ENCODE measurements at regions not wholly inside any gene's neighbourhood (a gene's known extent, or its start where the extent isn't known, plus 50 kb on each side); places are given as distances from the start of the nearest gene placed in this dataset.

- DNase-seq: no peak
- ATAC-seq (replicated peaks): no peak
- H3K9me3 Mint-ChIP-seq: no peaks in the 10 kb centered on the region
- H3K36me3 Mint-ChIP-seq (ENCODE audit: insufficient read depth): no peaks in the 10 kb centered on the region
- H3K4me3 Mint-ChIP-seq: no peak overlapping the region
- H3K27me3 Mint-ChIP-seq: no peaks in the 10 kb centered on the region
- no peak overlapping the region for H3K27ac Mint-ChIP-seq
- no peaks in the 10 kb centered on the region for H3K4me1 Mint-ChIP-seq (ENCODE audit: low read depth in 2 of 2)
These were observed 213.2 kb upstream of the MANEA start for GRCh38 chr6:95364016-95364604.

- DNase-seq: no peak
- H3K27me3 Mint-ChIP-seq: no peaks in the 10 kb centered on the region
- no peaks in the 10 kb centered on the region for H3K9me3 Mint-ChIP-seq
- no peaks in the 10 kb centered on the region for H3K4me1 Mint-ChIP-seq (ENCODE audit: low read depth in 2 of 2)
- H3K36me3 Mint-ChIP-seq (ENCODE audit: insufficient read depth): no peaks in the 10 kb centered on the region
- H3K4me3 Mint-ChIP-seq: no peak overlapping the region
- no peak for ATAC-seq (replicated peaks)
- no peak overlapping the region for H3K27ac Mint-ChIP-seq
These were observed 211.9 kb upstream of the MANEA start for GRCh38 chr6:95365454-95365853.

- DNase-seq: no peak
- H3K4me1 Mint-ChIP-seq (ENCODE audit: low read depth in 2 of 2): no peaks in the 10 kb centered on the region
- H3K27ac Mint-ChIP-seq: no peak overlapping the region
- no peaks in the 10 kb centered on the region for H3K27me3 Mint-ChIP-seq
- no peaks in the 10 kb centered on the region for H3K9me3 Mint-ChIP-seq
- ATAC-seq (replicated peaks): no peak
- H3K36me3 Mint-ChIP-seq (ENCODE audit: insufficient read depth): no peaks in the 10 kb centered on the region
- no peak overlapping the region for H3K4me3 Mint-ChIP-seq
These were observed 210.9 kb upstream of the MANEA start for GRCh38 chr6:95366414-95366813.

GRCh38 chr6:95383878-95384277, 193.5 kb upstream of the MANEA start:
- ATAC-seq (replicated peaks): no peak
- H3K9me3 Mint-ChIP-seq: peaks cover 0 to 2% of the 10 kb centered on the region in 2 donors

GRCh38 chr6:95384988-95385387, 192.3 kb upstream of the MANEA start:
- no peak overlapping the region for H3K27ac Mint-ChIP-seq
- DNase-seq: no peak
- H3K9me3 Mint-ChIP-seq: peaks cover 0 to 2% of the 10 kb centered on the region in 2 donors
- H3K4me3 Mint-ChIP-seq: no peak overlapping the region
- ATAC-seq (replicated peaks): no peak
- H3K36me3 Mint-ChIP-seq (ENCODE audit: insufficient read depth): no peaks in the 10 kb centered on the region
- H3K4me1 Mint-ChIP-seq (ENCODE audit: low read depth in 2 of 2): no peaks in the 10 kb centered on the region
- no peaks in the 10 kb centered on the region for H3K27me3 Mint-ChIP-seq

More at GRCh38 chr6:95383878-95384277, 193.5 kb upstream of the MANEA start:
- Mint-ChIP-seq H3K36me3 (ENCODE audit: insufficient read depth) (no peaks in the 10 kb centered on the region), H3K27ac (no peak overlapping the region), H3K27me3 (no peaks in the 10 kb centered on the region), H3K4me3 (no peak overlapping the region), H3K4me1 (ENCODE audit: low read depth in 2 of 2) (no peaks in the 10 kb centered on the region)
- DNase-seq: no peak

- DNase-seq (no peak), ATAC-seq (replicated peaks) (no peak)
- Mint-ChIP-seq H3K4me1 (ENCODE audit: low read depth in 2 of 2) (no peaks in the 10 kb centered on the region), H3K9me3 (peaks cover 0 to under 1% of the 10 kb centered on the region in 2 donors), H3K27me3 (no peaks in the 10 kb centered on the region), H3K36me3 (ENCODE audit: insufficient read depth) (no peaks in the 10 kb centered on the region), H3K27ac (no peak overlapping the region), H3K4me3 (no peak overlapping the region)
These were observed 189.5 kb upstream of the MANEA start for GRCh38 chr6:95387845-95388244.

- Mint-ChIP-seq H3K27ac (no peak overlapping the region), H3K36me3 (ENCODE audit: insufficient read depth) (no peaks in the 10 kb centered on the region), H3K27me3 (no peaks in the 10 kb centered on the region), H3K4me3 (no peak overlapping the region), H3K9me3 (no peaks in the 10 kb centered on the region), H3K4me1 (ENCODE audit: low read depth in 2 of 2) (no peaks in the 10 kb centered on the region)
- ATAC-seq (replicated peaks) (no peak), DNase-seq (no peak)
These were observed 172.6 kb upstream of the MANEA start for GRCh38 chr6:95404777-95405176.

GRCh38 chr6:95408111-95408510, 169.2 kb upstream of the MANEA start:
- H3K9me3 Mint-ChIP-seq: no peaks in the 10 kb centered on the region
- DNase-seq: no peak
- no peak for ATAC-seq (replicated peaks)
- no peak overlapping the region for H3K27ac Mint-ChIP-seq
- no peaks in the 10 kb centered on the region for H3K27me3 Mint-ChIP-seq
- H3K4me3 Mint-ChIP-seq: no peak overlapping the region
- H3K36me3 Mint-ChIP-seq (ENCODE audit: insufficient read depth): no peaks in the 10 kb centered on the region
- H3K4me1 Mint-ChIP-seq (ENCODE audit: low read depth in 2 of 2): no peaks in the 10 kb centered on the region

- no peaks in the 10 kb centered on the region for H3K4me1 Mint-ChIP-seq (ENCODE audit: low read depth in 2 of 2)
- ATAC-seq (replicated peaks) (no peak), DNase-seq (no peak)
- no peak overlapping the region for H3K4me3 Mint-ChIP-seq
- H3K27me3 Mint-ChIP-seq: no peaks in the 10 kb centered on the region
- no peaks in the 10 kb centered on the region for H3K36me3 Mint-ChIP-seq (ENCODE audit: insufficient read depth)
- H3K9me3 Mint-ChIP-seq: no peaks in the 10 kb centered on the region
- H3K27ac Mint-ChIP-seq: no peak overlapping the region
These were observed 167.2 kb upstream of the MANEA start for GRCh38 chr6:95410168-95410567.

- Mint-ChIP-seq H3K4me1 (ENCODE audit: low read depth in 2 of 2) (no peaks in the 10 kb centered on the region), H3K4me3 (no peak overlapping the region), H3K9me3 (peaks cover 0 to 2% of the 10 kb centered on the region in 2 donors), H3K36me3 (ENCODE audit: insufficient read depth) (no peaks in the 10 kb centered on the region), H3K27ac (no peak overlapping the region), H3K27me3 (no peaks in the 10 kb centered on the region)
- DNase-seq (no peak), ATAC-seq (replicated peaks) (no peak)
These were observed 163.5 kb upstream of the MANEA start for GRCh38 chr6:95413789-95414188.

GRCh38 chr6:95417856-95418255, 159.5 kb upstream of the MANEA start:
- Mint-ChIP-seq H3K4me1 (ENCODE audit: low read depth in 2 of 2) (no peaks in the 10 kb centered on the region), H3K27ac (no peak overlapping the region), H3K27me3 (no peaks in the 10 kb centered on the region), H3K36me3 (ENCODE audit: insufficient read depth) (no peaks in the 10 kb centered on the region), H3K4me3 (no peak overlapping the region), H3K9me3 (peaks cover 0 to 10% of the 10 kb centered on the region in 2 donors)
- ATAC-seq (replicated peaks) (no peak), DNase-seq (no peak)

GRCh38 chr6:95420792-95421191, 156.5 kb upstream of the MANEA start:
- Mint-ChIP-seq H3K9me3 (peaks cover 0 to 10% of the 10 kb centered on the region in 2 donors), H3K27me3 (no peaks in the 10 kb centered on the region), H3K4me1 (ENCODE audit: low read depth in 2 of 2) (no peaks in the 10 kb centered on the region), H3K4me3 (no peak overlapping the region), H3K36me3 (ENCODE audit: insufficient read depth) (no peaks in the 10 kb centered on the region), H3K27ac (no peak overlapping the region)
- ATAC-seq (replicated peaks) (no peak), DNase-seq (no peak)

- H3K36me3 Mint-ChIP-seq (ENCODE audit: insufficient read depth): no peaks in the 10 kb centered on the region
- peaks cover 0 to 8% of the 10 kb centered on the region in 2 donors for H3K9me3 Mint-ChIP-seq
- DNase-seq: no peak
These were observed 154.0 kb upstream of the MANEA start for GRCh38 chr6:95423331-95423730.

GRCh38 chr6:95431637-95432228, 145.6 kb upstream of the MANEA start:
- no peak for ATAC-seq (replicated peaks)

More at GRCh38 chr6:95423331-95423730, 154.0 kb upstream of the MANEA start:
- ATAC-seq (replicated peaks): no peak
- Mint-ChIP-seq H3K4me3 (no peak overlapping the region), H3K27ac (no peak overlapping the region), H3K27me3 (no peaks in the 10 kb centered on the region), H3K4me1 (ENCODE audit: low read depth in 2 of 2) (no peaks in the 10 kb centered on the region)

More at GRCh38 chr6:95431637-95432228, 145.6 kb upstream of the MANEA start:
- no peak overlapping the region for H3K4me3 Mint-ChIP-seq
- DNase-seq: peak; percentile 14 to 29 (median 28)
- H3K27me3 Mint-ChIP-seq: no peaks in the 10 kb centered on the region
- H3K4me1 Mint-ChIP-seq (ENCODE audit: low read depth in 2 of 2): no peaks in the 10 kb centered on the region
- no peak overlapping the region for H3K27ac Mint-ChIP-seq
- H3K9me3 Mint-ChIP-seq: no peaks in the 10 kb centered on the region
- H3K36me3 Mint-ChIP-seq (ENCODE audit: insufficient read depth): no peaks in the 10 kb centered on the region

All from effector memory CD8-positive, alpha-beta T cell (primary cell).